Astrocyte of the spinal cord (primary cell): ENCODE measurements at regions not wholly inside any gene's neighbourhood (a gene's known extent, or its start where the extent isn't known, plus 50 kb on each side); places are given as distances from the start of the nearest gene placed in this dataset.

Source experiments
- DNase-seq: peaks from one replicate; pipeline ENCODE4 v3.0.0; 2011; ENCODE audit warnings: low read depth, low spot score
- H3K4me3 ChIP-seq: 2 replicates; pipeline ENCODE4 v1.5.1; 2011; ENCODE audit warnings: low read depth, mild to moderate bottlenecking, low read length, moderate library complexity
- CTCF ChIP-seq: IDR thresholded peaks from 2 replicates; pipeline ENCODE4 v1.5.1; 2012; ENCODE audit warnings: low read depth, mild to moderate bottlenecking, low read length, inconsistent platforms
- in situ Hi-C: cut with HindIII; loops from 2 replicates; pipeline ENCODE4 v1.10.0; 2017; ENCODE audit warnings: low sequenced_read_pairs

GRCh38 chr3:124424396-124424795 lies 305.9 kb upstream of the UMPS start:
- in situ Hi-C loops, result no loop called here
- no peak for DNase-seq
- no peak for TF ChIP-seq CTCF
- H3K4me3 ChIP-seq, result no peak overlapping the region

GRCh38 chr3:124425972-124426371 lies 304.3 kb upstream of the UMPS start:
- no peak for DNase-seq
- H3K4me3 ChIP-seq, result no peak overlapping the region
- TF ChIP-seq CTCF, result no peak
- in situ Hi-C loops, result no loop called here

GRCh38 chr3:124428372-124429128 lies 301.7 kb upstream of the UMPS start:
- no peak for DNase-seq
- in situ Hi-C loops, result no loop called here
- TF ChIP-seq CTCF, result no peak
- H3K4me3 ChIP-seq, result no peak overlapping the region

- peak; percentile 30 for DNase-seq
- no peak overlapping the region for H3K4me3 ChIP-seq
Measured at GRCh38 chr3:124429129-124429815, 301.0 kb upstream of the UMPS start.

GRCh38 chr3:124431331-124431994 lies 298.8 kb upstream of the UMPS start:
- DNase-seq, result no peak
- in situ Hi-C loops, result no loop called here
- H3K4me3 ChIP-seq, result no peak overlapping the region
- no peak for TF ChIP-seq CTCF

More at GRCh38 chr3:124429129-124429815, 301.0 kb upstream of the UMPS start:
- no peak for TF ChIP-seq CTCF
- in situ Hi-C loops, result no loop called here

- in situ Hi-C loops, result no loop called here
- DNase-seq, result no peak
- TF ChIP-seq CTCF, result no peak
- H3K4me3 ChIP-seq, result no peak overlapping the region
Measured at GRCh38 chr3:124434176-124434575, 296.1 kb upstream of the UMPS start.
